ENCODE measurements at regions not wholly inside any gene's neighbourhood (a gene's known extent, or its start where the extent isn't known, plus 50 kb on each side); places are given as distances from the start of the nearest gene placed in this dataset.

DNA sequence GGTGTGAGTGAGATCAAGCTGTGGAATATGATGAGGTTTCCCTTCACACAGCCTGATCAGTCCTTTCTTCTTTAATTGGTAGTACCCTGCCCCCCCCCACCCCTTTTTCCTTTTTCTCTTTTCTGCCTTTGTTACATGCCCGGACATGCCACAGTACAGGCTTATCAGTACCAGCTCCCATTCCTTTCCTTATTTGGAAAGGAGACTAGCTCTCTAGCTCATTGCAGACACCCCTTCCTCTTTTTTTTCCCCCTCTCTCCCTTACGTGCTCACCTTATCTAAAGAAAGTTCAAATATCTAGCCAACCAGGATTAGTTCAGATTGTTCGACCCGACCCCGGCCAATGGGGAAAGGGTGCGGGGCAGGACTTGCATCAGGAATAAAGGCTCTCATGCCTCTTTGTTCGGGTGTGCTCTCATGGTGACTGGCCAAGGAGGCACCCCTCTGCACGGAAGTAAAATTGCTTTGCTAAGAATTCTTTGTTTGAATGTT, 230.4 kb downstream of the ACTR3B start:
- TF ChIP-seq, protein P1, sequence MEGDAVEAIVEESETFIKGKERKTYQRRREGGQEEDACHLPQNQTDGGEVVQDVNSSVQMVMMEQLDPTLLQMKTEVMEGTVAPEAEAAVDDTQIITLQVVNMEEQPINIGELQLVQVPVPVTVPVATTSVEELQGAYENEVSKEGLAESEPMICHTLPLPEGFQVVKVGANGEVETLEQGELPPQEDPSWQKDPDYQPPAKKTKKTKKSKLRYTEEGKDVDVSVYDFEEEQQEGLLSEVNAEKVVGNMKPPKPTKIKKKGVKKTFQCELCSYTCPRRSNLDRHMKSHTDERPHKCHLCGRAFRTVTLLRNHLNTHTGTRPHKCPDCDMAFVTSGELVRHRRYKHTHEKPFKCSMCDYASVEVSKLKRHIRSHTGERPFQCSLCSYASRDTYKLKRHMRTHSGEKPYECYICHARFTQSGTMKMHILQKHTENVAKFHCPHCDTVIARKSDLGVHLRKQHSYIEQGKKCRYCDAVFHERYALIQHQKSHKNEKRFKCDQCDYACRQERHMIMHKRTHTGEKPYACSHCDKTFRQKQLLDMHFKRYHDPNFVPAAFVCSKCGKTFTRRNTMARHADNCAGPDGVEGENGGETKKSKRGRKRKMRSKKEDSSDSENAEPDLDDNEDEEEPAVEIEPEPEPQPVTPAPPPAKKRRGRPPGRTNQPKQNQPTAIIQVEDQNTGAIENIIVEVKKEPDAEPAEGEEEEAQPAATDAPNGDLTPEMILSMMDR (IDR thresholded peaks at IDR 0.05) = no peak
- TF ChIP-seq POLR2A (IDR thresholded peaks at IDR 0.05) = no peak

Data from thyroid gland (tissue), 4 donors.